ENCODE measurements at regions not wholly inside any gene's neighbourhood (a gene's known extent, or its start where the extent isn't known, plus 50 kb on each side); places are given as distances from the start of the nearest gene placed in this dataset.
"Not testable (repeated sequence)": the region's sequence is repeated elsewhere in the genome, so short reads cannot be mapped to it uniquely, and the experiment has no call there.

DNA sequence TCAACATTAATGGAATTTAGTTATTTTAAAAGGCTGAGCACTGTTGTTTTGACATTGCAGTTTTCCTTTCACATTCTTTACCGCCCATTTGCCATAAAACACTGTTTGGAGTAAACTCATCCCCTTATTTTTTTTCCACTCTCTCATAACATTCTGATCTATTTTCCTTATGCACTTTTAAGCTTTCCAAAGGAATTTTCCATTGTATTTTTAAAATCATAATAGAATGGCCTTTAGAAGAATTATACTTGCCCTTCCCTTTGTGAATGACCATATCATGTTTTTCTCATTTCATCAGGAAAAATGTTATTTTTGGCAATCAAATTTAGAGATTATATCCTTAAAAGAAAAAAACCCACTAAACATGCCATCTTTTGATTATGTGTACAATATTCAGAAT is 1074.2 kb downstream of the STIM2 start:
- DNase-seq (ENCODE audit: low read depth, low spot score) = no peak

GRCh38 chr4:27946799-27947198 is 1086.2 kb downstream of the STIM2 start:
- DNase-seq (ENCODE audit: low read depth, low spot score) = no peak

- no peak for DNase-seq (ENCODE audit: low read depth, low spot score)
These were observed 1086.7 kb downstream of the STIM2 start for GRCh38 chr4:27947302-27947701.

GRCh38 chr4:27964095-27964494 is 1103.5 kb downstream of the STIM2 start:
- no peak for DNase-seq (ENCODE audit: low read depth, low spot score)

- no peak for DNase-seq (ENCODE audit: low read depth, low spot score)
These were observed 1106.0 kb downstream of the STIM2 start for GRCh38 chr4:27966664-27967063.

- DNase-seq (ENCODE audit: low read depth, low spot score) = no peak
These were observed 1112.4 kb downstream of the STIM2 start for GRCh38 chr4:27973056-27973455.

DNA sequence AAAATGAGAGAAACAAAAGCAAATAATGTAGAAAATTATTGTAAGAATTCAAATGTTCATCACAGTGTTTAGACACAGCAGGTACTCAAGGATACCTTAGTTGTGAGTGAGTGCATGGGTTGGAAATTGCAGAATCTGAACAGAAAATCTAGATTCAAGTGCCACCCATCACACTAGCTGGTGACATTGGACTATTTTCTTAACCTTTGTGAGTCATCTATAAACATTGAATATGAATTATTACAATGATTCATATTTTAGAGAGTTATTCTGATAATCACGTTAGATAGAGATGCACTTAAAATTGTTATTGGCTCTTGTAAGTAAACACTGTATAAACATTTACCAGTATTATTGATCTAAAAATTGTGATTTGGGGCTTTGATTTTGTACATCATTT is 1113.1 kb downstream of the STIM2 start:
- DNase-seq (ENCODE audit: low read depth, low spot score) = no peak

DNA sequence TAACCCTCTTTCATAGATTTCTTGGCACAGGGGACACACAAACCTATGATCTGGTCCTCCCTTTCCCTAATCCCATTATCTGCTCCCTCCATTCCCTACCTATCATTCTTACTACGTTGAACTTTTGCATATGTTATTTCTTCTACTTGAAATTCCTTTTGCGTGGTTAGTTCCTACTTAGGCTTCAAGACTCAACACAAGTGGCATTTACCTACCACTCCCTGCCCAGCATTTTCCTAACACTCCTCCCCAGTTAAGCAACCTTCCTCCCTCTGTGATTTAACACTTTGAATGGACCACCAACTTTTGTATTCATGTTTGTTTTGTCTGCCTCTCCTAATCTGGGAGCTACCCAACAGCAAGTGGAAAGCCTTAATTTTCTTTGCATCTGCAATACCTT is 1113.7 kb downstream of the STIM2 start:
- no peak for DNase-seq (ENCODE audit: low read depth, low spot score)

GRCh38 chr4:27974881-27975280 is 1114.2 kb downstream of the STIM2 start:
- not testable (repeated sequence) for DNase-seq (ENCODE audit: low read depth, low spot score)

DNA sequence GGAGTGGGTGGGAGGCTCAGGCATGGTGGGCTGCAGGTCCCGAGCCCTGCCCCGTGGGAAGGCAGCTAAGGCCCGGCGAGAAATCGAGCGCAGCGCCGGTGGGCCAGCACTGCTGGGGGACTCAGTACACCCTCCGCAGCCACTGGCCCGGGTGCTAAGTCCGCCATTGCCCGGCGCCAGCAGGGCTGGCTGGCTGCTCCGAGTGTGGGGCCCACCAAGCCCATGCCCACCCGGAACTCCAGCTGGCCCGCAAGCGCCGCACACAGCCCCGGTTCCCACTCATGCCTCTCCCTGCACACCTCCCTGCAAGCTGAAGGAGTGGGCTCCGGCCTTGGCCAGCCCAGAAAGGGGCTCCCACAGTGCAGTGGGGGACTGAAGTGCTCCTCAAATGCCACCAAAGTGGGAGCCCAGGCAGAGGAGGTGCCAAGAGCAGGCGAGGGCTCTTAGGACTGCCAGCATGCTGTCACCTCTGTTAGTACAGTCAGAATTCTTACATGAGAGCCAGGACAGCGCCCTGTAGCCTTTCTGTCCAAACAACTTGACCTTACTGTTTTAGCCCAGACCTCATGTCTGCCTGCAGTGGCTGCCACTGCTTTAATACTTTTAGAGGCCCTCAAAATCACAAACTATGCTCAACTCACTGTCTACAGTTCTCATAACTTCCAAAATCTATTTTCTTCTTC is 1117.9 kb downstream of the STIM2 start:
- DNase-seq (ENCODE audit: low read depth, low spot score) = not testable (repeated sequence)

- no peak for DNase-seq (ENCODE audit: low read depth, low spot score)
These were observed 1124.9 kb downstream of the STIM2 start for GRCh38 chr4:27985522-27985921.

- DNase-seq (ENCODE audit: low read depth, low spot score) = no peak
These were observed 1125.8 kb downstream of the STIM2 start for GRCh38 chr4:27986476-27986875.

DNA sequence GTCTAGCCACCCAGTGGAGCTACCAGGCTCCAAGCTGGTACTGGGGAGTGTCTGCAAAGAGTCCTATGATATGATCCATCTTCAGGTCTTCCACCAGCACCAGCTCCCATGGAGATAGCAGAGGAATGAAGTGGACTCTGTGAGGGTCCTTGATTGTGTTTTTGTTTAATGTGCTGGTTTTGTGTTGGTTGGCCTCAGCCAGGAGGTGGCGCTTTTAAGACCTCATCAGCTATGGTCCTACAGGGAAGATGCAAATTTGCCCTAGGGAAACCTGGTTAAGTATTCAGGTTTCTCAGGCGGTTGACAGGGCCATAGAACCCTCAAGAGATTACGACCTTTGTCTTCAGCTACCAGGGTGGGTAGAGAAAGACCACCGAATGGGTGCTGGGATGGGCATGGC is 1141.1 kb downstream of the STIM2 start:
- no peak for DNase-seq (ENCODE audit: low read depth, low spot score)

DNA sequence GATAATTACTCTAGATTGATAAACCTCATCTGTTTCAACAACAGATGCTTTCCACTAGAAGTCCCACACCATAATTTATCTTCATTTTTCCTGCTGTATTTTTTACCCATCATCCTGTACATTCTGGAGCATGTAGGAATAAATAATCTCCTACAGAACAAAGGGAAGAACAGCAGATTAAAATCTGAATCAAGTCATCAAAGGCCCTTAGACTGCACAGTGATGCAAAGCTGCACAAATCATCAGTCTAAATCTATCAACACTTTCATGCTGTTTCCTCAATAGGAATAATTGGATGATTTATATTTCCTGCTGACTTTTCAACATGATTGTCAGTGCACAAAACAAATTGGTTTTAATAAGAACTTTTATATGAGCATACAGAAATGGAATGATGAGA is 1143.9 kb downstream of the STIM2 start:
- no peak for DNase-seq (ENCODE audit: low read depth, low spot score)

DNA sequence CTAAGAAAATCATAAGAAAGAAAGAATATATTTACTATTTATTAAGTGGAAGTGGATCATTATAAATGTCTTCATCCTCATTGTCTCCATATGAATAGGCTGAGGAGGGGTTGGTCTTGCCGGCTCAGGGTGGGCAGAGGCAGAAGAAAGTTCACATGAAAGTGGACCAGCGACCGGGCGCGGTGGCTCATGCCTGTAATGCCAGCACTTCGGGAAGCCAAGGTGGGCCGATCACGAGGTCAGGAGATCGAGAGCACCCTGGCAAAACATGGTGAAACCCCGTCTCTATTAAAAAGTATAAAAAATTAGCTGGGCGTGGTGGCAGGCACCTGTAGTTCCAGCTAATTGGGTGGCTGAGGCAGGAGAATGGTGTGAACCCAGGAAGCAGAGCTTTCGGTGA is 1145.4 kb downstream of the STIM2 start:
- no peak for DNase-seq (ENCODE audit: low read depth, low spot score)

- no peak for DNase-seq (ENCODE audit: low read depth, low spot score)
These were observed 1147.1 kb downstream of the STIM2 start for GRCh38 chr4:28007693-28008092.

GRCh38 chr4:28009541-28009940 is 1148.9 kb downstream of the STIM2 start:
- no peak for DNase-seq (ENCODE audit: low read depth, low spot score)

DNA sequence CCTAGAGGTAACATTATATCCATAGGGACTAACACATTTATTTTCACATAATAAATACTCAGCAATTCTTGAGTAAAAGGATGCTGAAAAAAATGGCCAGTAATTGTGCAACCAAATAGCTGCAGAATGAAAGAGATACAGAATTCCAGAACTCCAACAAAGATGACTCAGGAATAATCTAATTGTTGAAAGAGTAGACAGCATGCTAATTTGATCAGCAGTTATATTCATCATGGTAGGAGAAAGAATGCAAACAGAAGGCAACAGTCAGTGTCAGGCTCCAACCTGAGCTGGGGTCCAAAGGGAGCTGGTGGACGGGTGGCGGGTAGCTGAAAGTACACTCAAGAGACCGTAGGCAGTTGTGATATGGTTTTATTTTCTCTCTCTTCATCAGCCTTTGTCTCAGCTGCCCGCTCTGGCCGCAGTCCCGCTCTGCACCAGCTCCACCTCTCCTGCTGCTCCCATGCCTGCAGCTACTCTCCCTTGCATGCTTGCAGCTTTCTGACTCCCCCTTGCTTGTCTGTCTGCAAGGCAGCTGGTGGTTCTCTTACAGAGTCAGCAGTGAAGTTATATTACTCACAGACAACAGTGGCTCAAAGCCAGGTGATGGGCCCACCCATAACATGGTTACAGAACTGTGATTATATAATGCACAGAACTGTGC is 1150.1 kb downstream of the STIM2 start:
- no peak for DNase-seq (ENCODE audit: low read depth, low spot score)

DNA sequence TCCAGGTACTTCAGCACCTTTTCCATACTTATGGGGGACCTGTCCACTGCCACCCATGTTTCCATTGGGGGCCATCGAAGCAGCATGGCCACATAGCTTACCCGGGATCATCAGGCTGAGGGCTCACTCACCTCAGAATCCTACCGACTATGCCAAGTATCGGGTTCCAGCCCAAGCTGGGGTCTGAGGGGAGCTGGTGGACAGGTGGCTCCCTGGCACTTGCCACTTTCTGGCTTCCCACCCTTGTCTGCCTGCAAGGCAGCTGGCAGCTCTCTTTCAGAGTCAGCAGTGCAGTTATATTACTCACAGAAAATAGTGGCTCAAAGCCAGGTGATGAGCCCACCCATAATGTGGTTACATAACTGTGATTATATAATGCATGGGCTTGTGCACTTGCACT is 1153.8 kb downstream of the STIM2 start:
- DNase-seq (ENCODE audit: low read depth, low spot score) = no peak

DNA sequence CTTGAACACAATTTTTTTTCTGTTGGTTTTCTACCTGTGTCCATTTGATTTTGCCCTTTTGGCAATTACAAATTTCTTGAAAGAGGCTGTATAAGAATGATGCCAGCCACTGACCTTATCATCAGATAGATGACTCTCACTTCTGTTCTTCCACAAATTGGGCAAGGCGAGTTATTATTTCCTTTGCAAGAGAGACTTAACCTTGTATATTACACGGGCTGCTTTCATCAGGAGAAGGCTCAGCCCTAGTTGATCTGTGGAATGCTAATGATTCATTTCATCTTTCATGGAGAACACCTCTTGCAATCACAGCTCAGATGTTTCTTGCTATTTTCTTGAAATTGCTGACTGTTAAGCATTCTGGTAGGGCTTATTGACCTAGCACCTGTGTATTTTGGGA is 1155.4 kb downstream of the STIM2 start:
- DNase-seq (ENCODE audit: low read depth, low spot score) = no peak

DNA sequence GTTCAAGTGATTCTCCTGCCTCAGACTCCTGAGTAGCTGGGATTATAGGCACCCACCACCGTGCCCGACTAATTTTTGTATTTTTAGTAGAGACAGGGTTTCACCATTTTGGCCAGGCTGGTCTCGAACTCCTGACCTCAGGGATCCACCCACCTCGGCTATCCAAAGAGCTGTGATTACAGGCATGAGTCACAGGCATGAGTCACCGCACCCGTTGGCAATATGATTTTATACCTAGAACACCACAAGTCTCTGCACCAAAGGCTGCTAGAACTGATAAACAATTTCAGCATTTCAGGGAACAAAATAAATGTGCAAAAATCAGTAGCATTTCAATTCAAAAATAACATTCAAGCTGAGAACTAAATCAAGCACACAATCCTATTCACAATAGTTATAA is 1177.6 kb downstream of the STIM2 start:
- not testable (repeated sequence) for DNase-seq (ENCODE audit: low read depth, low spot score)

GRCh38 chr4:28062562-28062961 is 1201.9 kb downstream of the STIM2 start:
- no peak for DNase-seq (ENCODE audit: low read depth, low spot score)

GRCh38 chr4:28073860-28074555 is 1213.4 kb downstream of the STIM2 start:
- DNase-seq (ENCODE audit: low read depth, low spot score) = peak; percentile 5
